Keratinocyte (primary cell): ENCODE measurements at regions not wholly inside any gene's neighbourhood (a gene's known extent, or its start where the extent isn't known, plus 50 kb on each side); places are given as distances from the start of the nearest gene placed in this dataset.

Experiments used
- CTCF ChIP-seq, 3 experiments: IDR thresholded peaks in 1 of 3; conservative IDR thresholded peaks in 1 of 3; optimal IDR thresholded peaks in 1 of 3; 2 replicates in 2 of 3; 3 replicates in 1 of 3; pipeline versions ENCODE3 to v1.5.1; 2011; ENCODE audit warnings: low read length in 3 of 3, mild to moderate bottlenecking in 3 of 3, moderate library complexity in 2 of 3, control low read depth in 1 of 3, inconsistent platforms in 1 of 3; ENCODE audit not compliant: insufficient read depth in 2 of 3; ENCODE audit errors: extremely low read depth in 1 of 3
- EZH2 ChIP-seq: IDR thresholded peaks from one replicate; pipeline ENCODE4 v1.6.1; 2012; ENCODE audit warnings: inconsistent platforms, mild to moderate bottlenecking, low read length, moderate library complexity

GRCh38 chr2:238521870-238522269, 95.1 kb downstream of the ASB1 start:
- TF ChIP-seq CTCF (optimal IDR thresholded peaks at IDR 0.05 in 1 of 3, IDR thresholded peaks at IDR 0.05 in 1 of 3, conservative IDR thresholded peaks at IDR 0.05 in 1 of 3; ENCODE audit: extremely low read depth in 1 of 3, insufficient read depth in 2 of 3, low read length in 3 of 3) (no peak), EZH2 (no peak)
